ENCODE measurements at regions not wholly inside any gene's neighbourhood (a gene's known extent, or its start where the extent isn't known, plus 50 kb on each side); places are given as distances from the start of the nearest gene placed in this dataset.

- no peak overlapping the region for H3T11ph ChIP-seq (ENCODE audit: low read length)
Observed at GRCh38 chr7:41481353-41481752, 221.5 kb downstream of the INHBA start.

More at GRCh38 chr7:41481353-41481752, 221.5 kb downstream of the INHBA start:
- H2BK15ac ChIP-seq (ENCODE audit: low read depth, low read length) = no peak overlapping the region
- no peak overlapping the region for H3K14ac ChIP-seq (ENCODE audit: insufficient read depth, low read length)
- no peak overlapping the region for H3K18ac ChIP-seq (ENCODE audit: insufficient read length, low read depth, low read length)
- H3K4me3 Mint-ChIP-seq = no peak overlapping the region
- H3K79me1 ChIP-seq (ENCODE audit: insufficient read depth, low read depth, low read length, poor library complexity, severe bottlenecking) = no peaks in the 10 kb centered on the region
- H3K23ac ChIP-seq (ENCODE audit: insufficient read length, low read depth, low read length) = no peak overlapping the region
- H2BK5ac ChIP-seq (ENCODE audit: insufficient read length, low read length) = no peak overlapping the region
- TF ChIP-seq, protein P1, sequence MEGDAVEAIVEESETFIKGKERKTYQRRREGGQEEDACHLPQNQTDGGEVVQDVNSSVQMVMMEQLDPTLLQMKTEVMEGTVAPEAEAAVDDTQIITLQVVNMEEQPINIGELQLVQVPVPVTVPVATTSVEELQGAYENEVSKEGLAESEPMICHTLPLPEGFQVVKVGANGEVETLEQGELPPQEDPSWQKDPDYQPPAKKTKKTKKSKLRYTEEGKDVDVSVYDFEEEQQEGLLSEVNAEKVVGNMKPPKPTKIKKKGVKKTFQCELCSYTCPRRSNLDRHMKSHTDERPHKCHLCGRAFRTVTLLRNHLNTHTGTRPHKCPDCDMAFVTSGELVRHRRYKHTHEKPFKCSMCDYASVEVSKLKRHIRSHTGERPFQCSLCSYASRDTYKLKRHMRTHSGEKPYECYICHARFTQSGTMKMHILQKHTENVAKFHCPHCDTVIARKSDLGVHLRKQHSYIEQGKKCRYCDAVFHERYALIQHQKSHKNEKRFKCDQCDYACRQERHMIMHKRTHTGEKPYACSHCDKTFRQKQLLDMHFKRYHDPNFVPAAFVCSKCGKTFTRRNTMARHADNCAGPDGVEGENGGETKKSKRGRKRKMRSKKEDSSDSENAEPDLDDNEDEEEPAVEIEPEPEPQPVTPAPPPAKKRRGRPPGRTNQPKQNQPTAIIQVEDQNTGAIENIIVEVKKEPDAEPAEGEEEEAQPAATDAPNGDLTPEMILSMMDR (conservative IDR thresholded peaks at IDR 0.05) = no peak
- H2BK20ac ChIP-seq (ENCODE audit: low read depth, low read length, poor library complexity, severe bottlenecking) = no peak overlapping the region
- no peak overlapping the region for H3K27ac Mint-ChIP-seq
- peaks cover 2 to 3% of the 10 kb centered on the region in 2 experiments; a peak in 1 of 4 replicates for H3K4me1 Mint-ChIP-seq
- H3K27me3 ChIP-seq (ENCODE audit: insufficient read depth, low read length) = no peaks in the 10 kb centered on the region
- H3K9ac ChIP-seq (ENCODE audit: extremely low read depth, insufficient read length, low read length) = no peak overlapping the region
- no peak overlapping the region for H2AFZ ChIP-seq (ENCODE audit: low read length)
- no peaks in the 10 kb centered on the region for H3K79me2 ChIP-seq (ENCODE audit: insufficient read depth, low read length)
- peaks cover 18 to 24% of the 10 kb centered on the region in 2 experiments for H3K9me3 Mint-ChIP-seq
- no peak overlapping the region for H4K5ac ChIP-seq (ENCODE audit: insufficient read length, low read depth, low read length)
- H3K4me1 ChIP-seq (ENCODE audit: insufficient read depth, low read length) = no peaks in the 10 kb centered on the region
- H3K36me3 Mint-ChIP-seq (ENCODE audit: insufficient read depth in 1 of 3, low read depth in 3 of 3) = peaks cover 3 to 21% (median 6%) of the 10 kb centered on the region in 3 experiments; a peak in 6 of 7 replicates
- no peak overlapping the region for H4K91ac ChIP-seq (ENCODE audit: insufficient read length, low read depth, low read length)
- H3K4ac ChIP-seq (ENCODE audit: low read depth, low read length) = no peak overlapping the region
- H3K9me3 ChIP-seq (ENCODE audit: control insufficient read depth, low read depth, low read length) = no peaks in the 10 kb centered on the region
- no peak overlapping the region for H2BK12ac ChIP-seq (ENCODE audit: insufficient read length, low read depth, low read length)
- no peaks in the 10 kb centered on the region for H4K20me1 ChIP-seq (ENCODE audit: control insufficient read depth, insufficient read depth, insufficient read length)
- H3K23me2 ChIP-seq (ENCODE audit: insufficient read length, low read depth, low read length, poor library complexity, severe bottlenecking) = no peaks in the 10 kb centered on the region
- no peak overlapping the region for H3K56ac ChIP-seq (ENCODE audit: insufficient read length, low read depth, low read length)
- H2BK120ac ChIP-seq (ENCODE audit: low read depth, low read length, poor library complexity, severe bottlenecking) = no peak overlapping the region
- H3K27me3 Mint-ChIP-seq (ENCODE audit: low read depth) = no peaks in the 10 kb centered on the region; the same call in none of the 2 replicates
- H3K27ac ChIP-seq (ENCODE audit: insufficient read length, low read depth, low read length) = no peak overlapping the region
- no peak for DNase-seq
- H3K4me2 ChIP-seq (ENCODE audit: insufficient read depth, insufficient read length, low read length) = no peak overlapping the region
- no peak overlapping the region for H4K8ac ChIP-seq (replicated peaks; ENCODE audit: insufficient read length, low read depth, low read length)
- H2AK5ac ChIP-seq (ENCODE audit: insufficient read length, low read length) = no peak overlapping the region

Data from H9 (cell line).